ENCODE measurements at regions not wholly inside any gene's neighbourhood (a gene's known extent, or its start where the extent isn't known, plus 50 kb on each side); places are given as distances from the start of the nearest gene placed in this dataset.

- TF ChIP-seq CTCF (IDR thresholded peaks at IDR 0.05; ENCODE audit: low read depth, low read length, missing input control) (no peak), GABPA (IDR thresholded peaks at IDR 0.05 in 1 of 2, conservative IDR thresholded peaks at IDR 0.05 in 1 of 2) (no peak), SP1 (IDR thresholded peaks at IDR 0.05) (no peak), REST (IDR thresholded peaks at IDR 0.05) (no peak), ZBTB33 (IDR thresholded peaks at IDR 0.05) (no peak), YY1 (IDR thresholded peaks at IDR 0.05) (no peak), JUND (IDR thresholded peaks at IDR 0.05) (no peak), TAF1 (conservative IDR thresholded peaks at IDR 0.05) (no peak), RAD21 (IDR thresholded peaks at IDR 0.05) (no peak), MAX (IDR thresholded peaks at IDR 0.05) (no peak), EGR1 (IDR thresholded peaks at IDR 0.05; ENCODE audit: low read depth in 2 of 2) (no peak), ATF3 (IDR thresholded peaks at IDR 0.05) (no peak), NR2F2 (IDR thresholded peaks at IDR 0.05) (no peak)
Measured at GRCh38 chr4:26008737-26009136, 94.7 kb downstream of the SMIM20 start.

All from liver (tissue), 3 donors.